HCT116 (cell line): ENCODE measurements at regions not wholly inside any gene's neighbourhood (a gene's known extent, or its start where the extent isn't known, plus 50 kb on each side); places are given as distances from the start of the nearest gene placed in this dataset.

ENCODE experiments used
- ATAC-seq: fragments of 200-7000 bp; cut with Tn5 transposase; 2 replicates; pipeline ENCODE4 v1.9.1; 2020; ENCODE audit warnings: mild to moderate bottlenecking, moderate library complexity
- BruUV-seq: library from RNA; stranded (reverse); fragments of 400-500 nt; replicated peaks from 2 replicates; lab custom pipeline; 2021; lab: Mats Ljungman, UMichigan
- CTCF ChIA-PET: fragments of 300-600 bp; sonication (Branson Sonifier 250); formaldehyde crosslinking; loops from one replicate; lab custom pipeline; 2021; ENCODE audit warnings: antibody characterized with exemption; lab: Charles Lee
- POLR2A ChIA-PET: fragments of 300-600, 350-600 bp; sonication (Branson Sonifier 250); formaldehyde crosslinking; loops from one replicate; lab custom pipeline; 2021; ENCODE audit warnings: antibody characterized with exemption; lab: Charles Lee
- RAD21 ChIA-PET, 2 experiments: fragments of 300-600 bp; sonication (Branson Sonifier 250); formaldehyde crosslinking; loops; one replicate each; lab custom pipeline; 2023; ENCODE audit warnings: low total read pairs in 2 of 2; ENCODE audit not compliant: uncharacterized antibody in 2 of 2, unreplicated experiment in 2 of 2, low non-redundant PET in 1 of 2; lab: Charles Lee
- DNase-seq: peaks from one replicate; pipeline ENCODE4 v3.0.0-alpha.2; 2010; ENCODE audit warnings: low read depth, low spot score
- H2AFZ ChIP-seq: fragments of 200-600 bp; shearing (Covaris generic), sonication (generic); 2 replicates; pipeline ENCODE4 v1.6.1; 2017; ENCODE audit warnings: low read depth, mixed run types, mixed read lengths, antibody characterized with exemption, low read length; ENCODE audit not compliant: poor library complexity, severe bottlenecking
- H3K27ac ChIP-seq: 2 replicates; pipeline ENCODE4 v1.5.1; 2012; ENCODE audit warnings: low read depth, low read length
- H3K27me3 ChIP-seq: fragments of 200-600 bp; sonication (generic); 2 replicates; pipeline ENCODE4 v1.6.1; 2016; ENCODE audit warnings: mixed run types, low read length, mixed read lengths; ENCODE audit not compliant: insufficient read depth
- H3K36me3 ChIP-seq, 2 experiments: fragments of 200-500 bp in 1 of 2; fragments of 200-600 bp in 1 of 2; sonication (Bioruptor generic) in 1 of 2; sonication (generic) in 1 of 2; 2 replicates each; pipeline versions ENCODE4 v1.5.1 to v1.6.1; 2014 to 2016; ENCODE audit warnings: low read length in 2 of 2, inconsistent platforms in 1 of 2, mixed read lengths in 1 of 2, mixed run types in 1 of 2; ENCODE audit not compliant: insufficient read depth in 2 of 2, control insufficient read depth in 1 of 2
- H3K4me1 ChIP-seq, 2 experiments: fragments of 200-600 bp in 1 of 2; sonication (generic) in 1 of 2; 2 replicates each; pipeline versions ENCODE4 v1.5.1 to v1.6.1; 2012 to 2017; ENCODE audit warnings: low read length in 2 of 2, inconsistent platforms in 1 of 2, mild to moderate bottlenecking in 1 of 2, mixed read lengths in 1 of 2, mixed run types in 1 of 2, moderate library complexity in 1 of 2; ENCODE audit not compliant: insufficient read depth in 2 of 2, control insufficient read depth in 1 of 2
- H3K4me2 ChIP-seq: fragments of 200-600 bp; sonication (generic); 2 replicates; pipeline ENCODE4 v1.6.1; 2017; ENCODE audit warnings: mixed run types, low read length, mixed read lengths
- H3K4me3 ChIP-seq, 2 experiments: fragments of 200-600 bp in 1 of 2; sonication (generic) in 1 of 2; replicated peaks in 1 of 2; 2 replicates each; pipeline ENCODE4 v1.5.1; 2011 to 2016; ENCODE audit warnings: low read length in 2 of 2, control low read depth in 1 of 2, low read depth in 1 of 2, mild to moderate bottlenecking in 1 of 2, mixed read lengths in 1 of 2, mixed run types in 1 of 2
- H3K79me2 ChIP-seq: fragments of 200-600 bp; sonication (generic); 2 replicates; pipeline ENCODE4 v1.6.1; 2017; ENCODE audit warnings: mild to moderate bottlenecking, mixed run types, low read length, moderate library complexity, mixed read lengths; ENCODE audit not compliant: insufficient read depth
- H3K9ac ChIP-seq: fragments of 200-600 bp; sonication (generic); 2 replicates; pipeline ENCODE4 v1.6.1; 2016; ENCODE audit warnings: low read length, mixed read lengths
- H3K9me2 ChIP-seq: fragments of 200-600 bp; sonication (generic), shearing (Covaris generic); 2 replicates; pipeline ENCODE4 v1.6.1; 2017; ENCODE audit warnings: mixed run types, mild to moderate bottlenecking, moderate library complexity; ENCODE audit not compliant: insufficient read depth
- H3K9me3 ChIP-seq, 2 experiments: fragments of 200-500 bp in 1 of 2; fragments of 200-600 bp in 1 of 2; sonication (Bioruptor generic) in 1 of 2; sonication (generic) in 1 of 2; 2 replicates each; pipeline ENCODE4 v1.6.1; 2014 to 2017; ENCODE audit warnings: low read length in 2 of 2, mixed read lengths in 2 of 2, inconsistent platforms in 1 of 2, low read depth in 1 of 2, mild to moderate bottlenecking in 1 of 2, mixed run types in 1 of 2, moderate library complexity in 1 of 2; ENCODE audit not compliant: control insufficient read depth in 1 of 2, insufficient read depth in 1 of 2
- H4K20me1 ChIP-seq: fragments of 200-600 bp; sonication (generic), shearing (Covaris generic); 2 replicates; pipeline ENCODE4 v1.6.1; 2017; ENCODE audit warnings: mixed run types, mild to moderate bottlenecking, moderate library complexity; ENCODE audit not compliant: insufficient read depth
- CBX3 ChIP-seq: IDR thresholded peaks from 2 replicates; pipeline ENCODE4 v1.6.1; 2012; ENCODE audit warnings: low read depth
- EGR1 ChIP-seq: IDR thresholded peaks from 2 replicates; pipeline ENCODE4 v1.6.1; 2012; ENCODE audit warnings: low read depth
- EZH2phosphoT487 ChIP-seq: fragments of 200-600 bp; IDR thresholded peaks from 2 replicates; pipeline ENCODE4 v1.6.1; 2018; ENCODE audit warnings: antibody characterized with exemption, borderline replicate concordance
- FOSL1 ChIP-seq: IDR thresholded peaks from 2 replicates; pipeline ENCODE4 v1.6.1; 2012; ENCODE audit warnings: low read depth
- JUND ChIP-seq: IDR thresholded peaks from 2 replicates; pipeline ENCODE4 v1.6.1; 2012
- MAX ChIP-seq: IDR thresholded peaks from 2 replicates; pipeline ENCODE4 v1.6.1; 2012
- REST ChIP-seq: IDR thresholded peaks from 2 replicates; pipeline ENCODE4 v1.6.1; 2012; ENCODE audit warnings: low read depth
- YY1 ChIP-seq: IDR thresholded peaks from 2 replicates; pipeline ENCODE4 v1.6.1; 2011; ENCODE audit warnings: low read length, low read depth, moderate library complexity, mild to moderate bottlenecking; ENCODE audit not compliant: insufficient replicate concordance; ENCODE audit errors: extremely low read depth
- ZNF274 ChIP-seq: fragments of 200-500 bp; sonication (Bioruptor generic); IDR thresholded peaks from 2 replicates; pipeline ENCODE4 v1.6.1; 2014; ENCODE audit warnings: mild to moderate bottlenecking, low read depth, low read length, inconsistent platforms
- intact Hi-C: fragments of 100-400 bp; cut with micrococcal nuclease; formaldehyde crosslinking; loops from 2 replicates; pipeline ENCODE4 v1.10.0; 2022

GRCh38 chr10:80709866-80710265, 172.2 kb downstream of the SH2D4B start:
- Histone ChIP-seq H3K9me2 (no peaks in the 10 kb centered on the region), H3K4me1 (no peaks in the 10 kb centered on the region), H3K27me3 (peaks cover 25% of the 10 kb centered on the region), H3K79me2 (no peaks in the 10 kb centered on the region), H3K9ac (no peak overlapping the region), H3K36me3 (no peaks in the 10 kb centered on the region), H2AFZ (no peak overlapping the region), H3K27ac (no peak overlapping the region), H4K20me1 (no peaks in the 10 kb centered on the region), H3K9me3 (no peaks in the 10 kb centered on the region), H3K4me2 (no peak overlapping the region), H3K4me3 (no peak overlapping the region)
- ATAC-seq (no peak), DNase-seq (no peak)
- TF ChIP-seq MAX (no peak), ZNF274 (no peak), EZH2phosphoT487 (no peak), FOSL1 (no peak), JUND (no peak), YY1 (no peak), REST (no peak), EGR1 (no peak), CBX3 (no peak)
- no TSS peak for BruUV-seq
- CTCF ChIA-PET, result interaction anchor here (1.6 kb wide), 1 partner anchor 46 kb away, joined by 3 read pairs; no protein-coding TSS in a partner anchor
- RAD21 ChIA-PET, result no interaction called here
- POLR2A ChIA-PET, result no interaction called here
- intact Hi-C loops, result no loop called here
